Spleen (tissue), 11 donors: ENCODE measurements at regions not wholly inside any gene's neighbourhood (a gene's known extent, or its start where the extent isn't known, plus 50 kb on each side); places are given as distances from the start of the nearest gene placed in this dataset.

ENCODE experiments used
- DNase-seq: peaks from one replicate; pipeline ENCODE4 v3.0.0-alpha.2; 2020
- H3K27ac ChIP-seq, 8 donors: fragments of 200-600 bp; sonication (generic) in 7 of 8; 1 replicate in 4 of 8; 2 replicates in 4 of 8; pipeline versions ENCODE4 v1.5.0 to v1.8.0; 2016 to 2021; ENCODE audit warnings: inconsistent platforms in 4 of 8, mild to moderate bottlenecking in 4 of 8, moderate library complexity in 1 of 8
- H3K27me3 ChIP-seq, 7 donors: fragments of 200-600 bp; sonication (generic) in 6 of 7; replicated peaks in 1 of 7; 1 replicate in 4 of 7; 2 replicates in 3 of 7; pipeline versions ENCODE4 v1.5.0 to v1.8.0; 2016 to 2021; ENCODE audit warnings: inconsistent platforms in 3 of 7, mild to moderate bottlenecking in 1 of 7
- H3K36me3 ChIP-seq, 6 donors: fragments of 200-600 bp; sonication (generic) in 5 of 6; 1 replicate in 4 of 6; 2 replicates in 2 of 6; pipeline versions ENCODE4 v1.5.0 to v1.8.0; 2016 to 2021; ENCODE audit warnings: inconsistent platforms in 2 of 6
- H3K4me1 ChIP-seq, 6 donors: fragments of 200-600 bp; sonication (generic) in 5 of 6; 1 replicate in 3 of 6; 2 replicates in 3 of 6; pipeline versions ENCODE4 v1.5.0 to v1.8.0; 2016 to 2021; ENCODE audit warnings: inconsistent platforms in 3 of 6
- H3K4me3 ChIP-seq, 8 donors: fragments of 200-600 bp; sonication (generic) in 7 of 8; 1 replicate in 4 of 8; 2 replicates in 4 of 8; pipeline versions ENCODE4 v1.5.0 to v1.8.0; 2016 to 2021; ENCODE audit warnings: inconsistent platforms in 4 of 8, mild to moderate bottlenecking in 4 of 8, moderate library complexity in 2 of 8
- H3K9me3 ChIP-seq, 8 donors: fragments of 200-600 bp; sonication (generic) in 7 of 8; 1 replicate in 4 of 8; 2 replicates in 4 of 8; pipeline versions ENCODE4 v1.5.0 to v1.8.0; 2016 to 2021; ENCODE audit warnings: inconsistent platforms in 4 of 8
- CTCF ChIP-seq, 11 experiments: fragments of 200-600 bp in 7 of 11; fragments of 450-650 bp in 4 of 11; sonication (generic) in 4 of 11; IDR thresholded peaks in 8 of 11; conservative IDR thresholded peaks in 3 of 11; 1 replicate in 7 of 11; 2 replicates in 4 of 11; pipeline versions ENCODE4 v1.4.0 to v1.8.0; 2016 to 2021; ENCODE audit warnings: antibody characterized with exemption in 11 of 11, inconsistent platforms in 4 of 11, mild to moderate bottlenecking in 1 of 11
- POLR2A ChIP-seq, 3 donors: fragments of 450-650 bp; IDR thresholded peaks; one replicate each; pipeline ENCODE4 v1.5.1; 2017; ENCODE audit warnings: antibody characterized with exemption in 3 of 3, mild to moderate bottlenecking in 1 of 3
- POLR2AphosphoS5 ChIP-seq, 3 donors: sonication (generic); formaldehyde crosslinking; IDR thresholded peaks; one replicate each; pipeline ENCODE4 v1.5.1; 2017; ENCODE audit warnings: antibody characterized with exemption in 3 of 3
- whole genome bisulfite sequencing, 5 donors: extraction: QIAGEN DNeasy Blood & Tissue Kit in 3 of 5; methylation state at CpG; one replicate each; pipeline versions ENCODE4 v1.1.5 to v1.1.7; 2013 to 2018; 5-methylcytosine and 5-hydroxymethylcytosine counted together
- intact Hi-C: fragments of 100-400 bp; cut with DNase I; formaldehyde crosslinking; loops from one replicate; pipeline ENCODE4 v1.15.0; 2023; ENCODE audit warnings: low total_unique reads
- donor health status: healthy with polysubstance abuse.
- donor health status: DM: no; HTN: no; CAD: no; lungs with moderate emphysema.
- donor health status: DM: no; HTN: no; CAD: no.
- donor health status: Bipolar disorder and iron deficiency.
- donor health status: healthy.
- donor health status: DM: no; HTN: no; CAD: no.
- donor health status: DM: yes; HTN: yes; CAD: no.

- no peak overlapping the region for H3K4me3 ChIP-seq
- no peak for DNase-seq
- peaks cover 0 to 24% (median 15%) of the 10 kb centered on the region in 8 donors for H3K9me3 ChIP-seq
- TF ChIP-seq POLR2AphosphoS5 (IDR thresholded peaks at IDR 0.05) (no peak), CTCF (IDR thresholded peaks at IDR 0.05 in 8 of 11, conservative IDR thresholded peaks at IDR 0.05 in 3 of 11) (no peak), POLR2A (IDR thresholded peaks at IDR 0.05) (no peak)
- 81 to 92% (median 85%) methylated on average over 5 of the region's 5 CpGs for WGBS, 5 donors
- H3K4me1 ChIP-seq, result no peaks in the 10 kb centered on the region
- intact Hi-C loops, result no loop called here
- H3K36me3 ChIP-seq, result no peaks in the 10 kb centered on the region
- H3K27me3 ChIP-seq, result no peaks in the 10 kb centered on the region
- no peak overlapping the region for H3K27ac ChIP-seq
These were observed 64.3 kb upstream of the NRP1 start for GRCh38 chr10:33398796-33399195.

- no peaks in the 10 kb centered on the region for H3K4me1 ChIP-seq
- no peaks in the 10 kb centered on the region for H3K36me3 ChIP-seq
- H3K9me3 ChIP-seq, result peaks cover 0 to 24% (median 15%) of the 10 kb centered on the region in 8 donors
- no peaks in the 10 kb centered on the region for H3K27me3 ChIP-seq
- WGBS, 5 donors, result 0 to 84% (median 47%) methylated on average over 1 of the region's 1 CpG
- no peak overlapping the region for H3K4me3 ChIP-seq
- no peak overlapping the region for H3K27ac ChIP-seq
- DNase-seq, result no peak
- TF ChIP-seq POLR2AphosphoS5 (IDR thresholded peaks at IDR 0.05) (no peak), CTCF (IDR thresholded peaks at IDR 0.05 in 8 of 11, conservative IDR thresholded peaks at IDR 0.05 in 3 of 11) (no peak), POLR2A (IDR thresholded peaks at IDR 0.05) (no peak)
- intact Hi-C loops, result no loop called here
These were observed 62.5 kb upstream of the NRP1 start for GRCh38 chr10:33396938-33397337.

- no peaks in the 10 kb centered on the region for H3K36me3 ChIP-seq
- no peak for DNase-seq
- intact Hi-C loops, result no loop called here
- no peak overlapping the region for H3K27ac ChIP-seq
- no peak overlapping the region for H3K4me3 ChIP-seq
- peaks cover 0 to 24% (median 15%) of the 10 kb centered on the region in 8 donors for H3K9me3 ChIP-seq
- H3K27me3 ChIP-seq, result no peaks in the 10 kb centered on the region
- WGBS, 5 donors, result 85 to 92% (median 88%) methylated on average over 3 of the region's 3 CpGs
- no peaks in the 10 kb centered on the region for H3K4me1 ChIP-seq
- no peak for TF ChIP-seq POLR2AphosphoS5 (IDR thresholded peaks at IDR 0.05)
- TF ChIP-seq CTCF (IDR thresholded peaks at IDR 0.05 in 8 of 11, conservative IDR thresholded peaks at IDR 0.05 in 3 of 11), result no peak
- TF ChIP-seq POLR2A (IDR thresholded peaks at IDR 0.05), result no peak
These were observed 61.8 kb upstream of the NRP1 start for GRCh38 chr10:33396279-33396678.

GRCh38 chr10:33395201-33395600 is 60.7 kb upstream of the NRP1 start:
- 71 to 94% (median 80%) methylated on average over 1 of the region's 1 CpG for WGBS, 5 donors

More at GRCh38 chr10:33395201-33395600, 60.7 kb upstream of the NRP1 start:
- H3K4me1 ChIP-seq, result no peaks in the 10 kb centered on the region
- peaks cover 0 to 24% (median 15%) of the 10 kb centered on the region in 8 donors for H3K9me3 ChIP-seq
- intact Hi-C loops, result no loop called here
- no peaks in the 10 kb centered on the region for H3K36me3 ChIP-seq
- no peak overlapping the region for H3K27ac ChIP-seq
- TF ChIP-seq CTCF (IDR thresholded peaks at IDR 0.05 in 8 of 11, conservative IDR thresholded peaks at IDR 0.05 in 3 of 11) (no peak), POLR2AphosphoS5 (IDR thresholded peaks at IDR 0.05) (no peak), POLR2A (IDR thresholded peaks at IDR 0.05) (no peak)
- H3K27me3 ChIP-seq, result no peaks in the 10 kb centered on the region
- no peak overlapping the region for H3K4me3 ChIP-seq
- DNase-seq, result no peak
